WERI-Rb-1 (cell line): ENCODE measurements at regions not wholly inside any gene's neighbourhood (a gene's known extent, or its start where the extent isn't known, plus 50 kb on each side); places are given as distances from the start of the nearest gene placed in this dataset.

Source experiments
- DNase-seq: peaks from one replicate; pipeline ENCODE4 v3.0.0-alpha.2; 2020
- H3K27ac ChIP-seq: fragments of 250-450 bp; sonication (Bioruptor Pico); 2 replicates; pipeline ENCODE4 v1.5.1; 2020; ENCODE audit warnings: mild to moderate bottlenecking, moderate library complexity
- H3K27me3 ChIP-seq: fragments of 250-450 bp; sonication (Bioruptor Pico); 2 replicates; pipeline ENCODE4 v1.5.1; 2021; ENCODE audit warnings: mild to moderate bottlenecking, low read depth, moderate library complexity; ENCODE audit not compliant: insufficient read depth, severe bottlenecking
- H3K36me3 ChIP-seq: fragments of 250-450 bp; sonication (Bioruptor Pico); 2 replicates; pipeline ENCODE4 v1.5.1; 2020; ENCODE audit warnings: mild to moderate bottlenecking, moderate library complexity
- H3K4me3 ChIP-seq: 2 replicates; pipeline ENCODE4 v1.5.1; 2011; ENCODE audit warnings: low read depth, mild to moderate bottlenecking, control low read depth, low read length
- H3K9me3 ChIP-seq: fragments of 250-450 bp; sonication (Bioruptor Pico); 2 replicates; pipeline ENCODE4 v1.5.1; 2021; ENCODE audit warnings: mild to moderate bottlenecking, moderate library complexity; ENCODE audit not compliant: severe bottlenecking
- CTCF ChIP-seq: IDR thresholded peaks from 2 replicates; pipeline ENCODE4 v1.5.1; 2011; ENCODE audit warnings: low read depth, mild to moderate bottlenecking, control low read depth, inconsistent platforms, low read length

DNA sequence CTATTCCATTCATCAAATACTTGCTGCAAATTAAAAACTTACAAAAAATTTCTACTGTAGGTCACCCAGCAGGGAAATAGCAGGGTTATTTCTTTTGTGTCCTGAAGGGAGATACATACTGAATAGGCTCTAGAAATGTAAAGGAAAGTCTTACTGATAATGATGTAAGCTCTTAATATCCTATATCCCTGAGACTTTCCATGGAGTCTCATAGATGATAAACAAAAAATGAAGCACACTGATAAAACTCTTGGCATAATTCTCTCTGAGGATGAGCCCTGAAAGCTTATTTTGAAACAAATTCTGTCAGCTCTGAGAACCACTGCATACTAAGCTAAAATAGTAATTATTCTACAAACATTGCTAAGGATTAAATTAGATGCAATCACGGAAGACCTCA, 819.6 kb upstream of the PTPRD start:
- H3K27me3 ChIP-seq: no peaks in the 10 kb centered on the region
- no peaks in the 10 kb centered on the region for H3K9me3 ChIP-seq
- no peak for DNase-seq
- TF ChIP-seq CTCF: no peak
- H3K27ac ChIP-seq: no peak overlapping the region
- no peaks in the 10 kb centered on the region for H3K36me3 ChIP-seq
- no peak overlapping the region for H3K4me3 ChIP-seq

GRCh38 chr9:11443631-11444030, 830.8 kb upstream of the PTPRD start:
- H3K27ac ChIP-seq: no peak overlapping the region
- no peak for TF ChIP-seq CTCF
- no peak for DNase-seq

GRCh38 chr9:11457825-11458790, 845.3 kb upstream of the PTPRD start:
- DNase-seq: peak; percentile 32
- Histone ChIP-seq H3K4me3 (no peak overlapping the region), H3K36me3 (no peaks in the 10 kb centered on the region), H3K9me3 (no peaks in the 10 kb centered on the region), H3K27me3 (no peaks in the 10 kb centered on the region), H3K27ac (no peak overlapping the region)
- no peak for TF ChIP-seq CTCF

More at GRCh38 chr9:11443631-11444030, 830.8 kb upstream of the PTPRD start:
- Histone ChIP-seq H3K36me3 (no peaks in the 10 kb centered on the region), H3K27me3 (no peaks in the 10 kb centered on the region), H3K9me3 (no peaks in the 10 kb centered on the region), H3K4me3 (no peak overlapping the region)

DNA sequence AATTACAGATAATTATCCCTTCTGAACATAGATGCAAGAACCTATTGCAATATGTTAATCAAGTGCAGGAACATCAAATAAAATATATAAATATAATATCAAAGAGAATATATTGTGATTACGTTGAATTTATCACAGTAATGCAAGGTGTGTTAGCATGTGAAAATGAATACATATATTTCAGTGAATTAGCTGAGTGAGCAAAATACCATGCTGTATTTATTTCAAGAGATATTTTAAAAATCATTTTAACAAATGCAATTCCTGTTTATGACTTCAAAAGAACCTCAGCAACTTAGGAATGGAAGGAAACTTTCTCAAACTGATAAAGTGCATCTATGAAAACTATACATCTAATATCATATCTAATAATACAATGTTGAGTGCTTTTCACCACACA, 856.9 kb upstream of the PTPRD start:
- Histone ChIP-seq H3K36me3 (no peaks in the 10 kb centered on the region), H3K4me3 (no peak overlapping the region), H3K27ac (no peak overlapping the region), H3K27me3 (no peaks in the 10 kb centered on the region), H3K9me3 (no peaks in the 10 kb centered on the region)
- TF ChIP-seq CTCF: no peak
- no peak for DNase-seq

DNA sequence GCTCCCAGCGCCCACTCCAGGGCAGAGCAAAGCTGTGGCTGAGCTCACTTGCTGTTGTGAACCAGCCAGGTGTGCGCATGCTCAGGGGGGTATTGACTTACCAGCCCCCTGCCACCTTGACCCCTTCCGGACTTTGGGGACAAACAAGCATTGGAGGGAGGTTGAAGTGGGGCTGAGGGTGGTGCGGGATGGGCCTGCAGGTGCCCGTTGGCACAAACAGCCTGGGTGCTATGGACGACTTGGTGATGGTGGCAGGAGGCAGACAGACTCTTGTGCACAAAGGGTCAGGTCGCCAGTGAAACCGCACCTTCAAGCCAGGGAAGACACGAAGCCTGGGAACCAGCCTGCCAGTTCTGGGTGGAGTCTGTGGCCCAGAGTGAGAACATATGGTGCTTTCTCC, 858.5 kb upstream of the PTPRD start:
- Histone ChIP-seq H3K27me3 (no peaks in the 10 kb centered on the region), H3K4me3 (no peak overlapping the region), H3K36me3 (no peaks in the 10 kb centered on the region), H3K27ac (no peak overlapping the region), H3K9me3 (no peaks in the 10 kb centered on the region)
- DNase-seq: no peak
- TF ChIP-seq CTCF: no peak
